GM06990 (cell line): ENCODE measurements at regions not wholly inside any gene's neighbourhood (a gene's known extent, or its start where the extent isn't known, plus 50 kb on each side); places are given as distances from the start of the nearest gene placed in this dataset.

ENCODE experiments used
- DNase-seq: peaks from one replicate; pipeline ENCODE4 v3.0.0-alpha.2; 2011; ENCODE audit not compliant: insufficient read length; ENCODE audit errors: extremely low read depth
- H3K27me3 ChIP-seq: replicated peaks from 2 replicates; pipeline ENCODE4 v1.6.0; 2011; ENCODE audit warnings: low read length; ENCODE audit not compliant: control insufficient read depth, insufficient read depth
- H3K36me3 ChIP-seq: 2 replicates; pipeline ENCODE4 v1.5.1; 2011; ENCODE audit warnings: low read length; ENCODE audit not compliant: control insufficient read depth, insufficient read depth
- H3K4me3 ChIP-seq: replicated peaks from 2 replicates; pipeline ENCODE4 v1.5.1; 2011; ENCODE audit warnings: low read depth, mild to moderate bottlenecking, control low read depth, low read length
- CTCF ChIP-seq: IDR thresholded peaks from 2 replicates; pipeline ENCODE4 v1.5.1; 2011; ENCODE audit warnings: low read length, control low read depth, mild to moderate bottlenecking, inconsistent platforms; ENCODE audit not compliant: insufficient read depth, poor library complexity, severe bottlenecking

- TF ChIP-seq CTCF: no peak
- Histone ChIP-seq H3K4me3 (no peak overlapping the region), H3K36me3 (no peaks in the 10 kb centered on the region), H3K27me3 (no peaks in the 10 kb centered on the region; the same call in 1 of the 2 replicates)
- no peak for DNase-seq
Observed at GRCh38 chr2:216285701-216286100, 86.6 kb downstream of the MARCHF4 start.

GRCh38 chr2:216284708-216285107 is 87.6 kb downstream of the MARCHF4 start:
- Histone ChIP-seq H3K36me3 (no peaks in the 10 kb centered on the region), H3K27me3 (no peaks in the 10 kb centered on the region; the same call in 1 of the 2 replicates), H3K4me3 (no peak overlapping the region)
- no peak for DNase-seq
- no peak for TF ChIP-seq CTCF

- peak; percentile 63 for DNase-seq
- H3K36me3 ChIP-seq: no peaks in the 10 kb centered on the region
- no peaks in the 10 kb centered on the region; the same call in 1 of the 2 replicates for H3K27me3 ChIP-seq
- peak; percentile 89 for TF ChIP-seq CTCF
- no peak overlapping the region for H3K4me3 ChIP-seq
Observed at GRCh38 chr2:216283038-216283900, 89.0 kb downstream of the MARCHF4 start.

GRCh38 chr2:216281876-216282275 is 90.4 kb downstream of the MARCHF4 start:
- no peak for DNase-seq
- Histone ChIP-seq H3K27me3 (no peaks in the 10 kb centered on the region; the same call in 1 of the 2 replicates), H3K4me3 (no peak overlapping the region), H3K36me3 (no peaks in the 10 kb centered on the region)
- no peak for TF ChIP-seq CTCF

- TF ChIP-seq CTCF: no peak
- no peak for DNase-seq
- H3K36me3 ChIP-seq: no peaks in the 10 kb centered on the region
- H3K27me3 ChIP-seq: no peaks in the 10 kb centered on the region; the same call in 1 of the 2 replicates
- H3K4me3 ChIP-seq: no peak overlapping the region
Observed at GRCh38 chr2:216281316-216281715, 91.0 kb downstream of the MARCHF4 start.

GRCh38 chr2:216279459-216279858 is 92.8 kb downstream of the MARCHF4 start:
- no peak for TF ChIP-seq CTCF
- no peaks in the 10 kb centered on the region for H3K36me3 ChIP-seq
- H3K27me3 ChIP-seq: no peaks in the 10 kb centered on the region; the same call in 1 of the 2 replicates

More at GRCh38 chr2:216279459-216279858, 92.8 kb downstream of the MARCHF4 start:
- DNase-seq: no peak
- H3K4me3 ChIP-seq: no peak overlapping the region
